SU-DHL-6 (cell line): ENCODE measurements at regions not wholly inside any gene's neighbourhood (a gene's known extent, or its start where the extent isn't known, plus 50 kb on each side); places are given as distances from the start of the nearest gene placed in this dataset.

ENCODE experiments used
- CTCF ChIP-seq: fragments of 200-600 bp; sonication (generic); IDR thresholded peaks from one replicate; pipeline ENCODE4 v1.5.1; 2017; ENCODE audit warnings: antibody characterized with exemption, mild to moderate bottlenecking, low read length, moderate library complexity; ENCODE audit not compliant: insufficient read depth, poor library complexity, severe bottlenecking
- EZH2phosphoT487 ChIP-seq: fragments of 200-600 bp; sonication (generic), shearing (Covaris generic); conservative IDR thresholded peaks from 2 replicates; pipeline ENCODE4 v1.6.1; 2018; ENCODE audit warnings: mild to moderate bottlenecking, antibody characterized with exemption, low read length, moderate library complexity, mixed read lengths

GRCh38 chr4:60506061-60506460 lies 694.1 kb upstream of the ADGRL3 start:
- TF ChIP-seq CTCF (no peak), EZH2phosphoT487 (no peak)
